B cell (primary cell): ENCODE measurements at regions not wholly inside any gene's neighbourhood (a gene's known extent, or its start where the extent isn't known, plus 50 kb on each side); places are given as distances from the start of the nearest gene placed in this dataset.

Experiments
- ATAC-seq: fragments of 200-7000 bp; cut with Tn5 transposase; one replicate; pipeline ENCODE4 v1.10.0; 2021; ENCODE audit warnings: low read depth, mild to moderate bottlenecking, moderate number of reproducible peaks, moderate library complexity
- CTCF ChIA-PET: fragments of 350-600 bp; sonication (Branson Sonifier 250); formaldehyde crosslinking; loops from one replicate; lab custom pipeline; 2021; ENCODE audit warnings: antibody characterized with exemption, inconsistent platforms; lab: Charles Lee
- POLR2A ChIA-PET: fragments of 350-600 bp; sonication (Branson Sonifier 250); formaldehyde crosslinking; loops from one replicate; lab custom pipeline; 2021; ENCODE audit warnings: antibody characterized with exemption; lab: Charles Lee
- DNase-seq: peaks from one replicate; pipeline ENCODE4 v3.0.0; 2013
- H2AFZ ChIP-seq: 2 replicates; pipeline ENCODE4 v1.6.1; 2012; ENCODE audit warnings: mild to moderate bottlenecking, low read depth, low read length; ENCODE audit not compliant: insufficient read depth, poor library complexity, severe bottlenecking
- H3K27ac ChIP-seq, 2 donors: 1 replicate in 1 of 2; 2 replicates in 1 of 2; pipeline ENCODE4 v1.5.1; 2012 to 2013; ENCODE audit warnings: low read length in 2 of 2, mild to moderate bottlenecking in 2 of 2, moderate library complexity in 1 of 2
- H3K27me3 ChIP-seq, 4 experiments: fragments of 200-600 bp in 1 of 4; sonication (generic) in 1 of 4; replicated peaks in 1 of 4; 1 replicate in 2 of 4; 2 replicates in 2 of 4; pipeline versions ENCODE4 v1.6.1 to v1.7.0; 2013 to 2016; ENCODE audit warnings: low read length in 3 of 4, mild to moderate bottlenecking in 2 of 4, mixed read lengths in 1 of 4, moderate library complexity in 1 of 4; ENCODE audit not compliant: insufficient read depth in 4 of 4, control insufficient read depth in 3 of 4; ENCODE audit errors: control extremely low read depth in 1 of 4
- H3K36me3 ChIP-seq, 2 experiments: replicated peaks in 1 of 2; 1 replicate in 1 of 2; 2 replicates in 1 of 2; pipeline versions ENCODE4 v1.6.1 to v1.7.1; 2013; ENCODE audit warnings: low read length in 1 of 2; ENCODE audit not compliant: insufficient read depth in 2 of 2, control insufficient read depth in 1 of 2; ENCODE audit errors: control extremely low read depth in 1 of 2, extremely low read depth in 1 of 2
- H3K4me1 ChIP-seq, 2 donors: fragments of 200-600 bp in 1 of 2; sonication (generic) in 1 of 2; 1 replicate in 1 of 2; 2 replicates in 1 of 2; pipeline versions ENCODE4 v1.5.1 to v1.6.1; 2013 to 2017; ENCODE audit warnings: low read length in 2 of 2; ENCODE audit not compliant: control insufficient read depth in 2 of 2, insufficient read depth in 2 of 2
- H3K4me2 ChIP-seq: replicated peaks from 2 replicates; pipeline ENCODE3; 2012; ENCODE audit warnings: mild to moderate bottlenecking, low read depth, low read length; ENCODE audit not compliant: poor library complexity, severe bottlenecking
- H3K4me3 ChIP-seq, 5 experiments: fragments of 200-600 bp in 1 of 5; sonication (generic) in 1 of 5; 1 replicate in 3 of 5; 2 replicates in 2 of 5; pipeline versions ENCODE4 v1.5.1 to v1.7.0; 2011 to 2016; ENCODE audit warnings: low read length in 4 of 5, mild to moderate bottlenecking in 4 of 5, low read depth in 2 of 5, control low read depth in 1 of 5, moderate library complexity in 1 of 5; ENCODE audit not compliant: insufficient read depth in 1 of 5; ENCODE audit errors: control extremely low read depth in 1 of 5, extremely low read depth in 1 of 5
- H3K79me2 ChIP-seq: fragments of 200-600 bp; sonication (generic); one replicate; pipeline ENCODE4 v1.6.0; 2016; ENCODE audit warnings: low read length; ENCODE audit not compliant: control insufficient read depth, insufficient read depth
- H3K9ac ChIP-seq: fragments of 200-600 bp; sonication (generic); 2 replicates; pipeline ENCODE4 v1.6.1; 2017; ENCODE audit warnings: mild to moderate bottlenecking, low read length, moderate library complexity
- H3K9me3 ChIP-seq, 3 donors: one replicate each; pipeline versions ENCODE4 v1.6.1 to v1.7.1; 2013; ENCODE audit warnings: low read length in 2 of 3; ENCODE audit not compliant: control insufficient read depth in 2 of 3, insufficient read depth in 1 of 3; ENCODE audit errors: control extremely low read depth in 1 of 3
- H4K20me1 ChIP-seq: 2 replicates; pipeline ENCODE4 v1.6.0; 2012; ENCODE audit warnings: mild to moderate bottlenecking, low read length; ENCODE audit not compliant: insufficient read depth, control insufficient read depth, poor library complexity, severe bottlenecking
- H3K27ac Mint-ChIP-seq: one replicate; pipeline ENCODE4 v1.8.0; 2021; ENCODE audit warnings: mixed read lengths
- H3K27me3 Mint-ChIP-seq: one replicate; pipeline ENCODE4 v1.8.0; 2021; ENCODE audit warnings: mixed read lengths
- H3K4me1 Mint-ChIP-seq: one replicate; pipeline ENCODE4 v1.8.0; 2021; ENCODE audit warnings: mixed read lengths
- H3K4me3 Mint-ChIP-seq: one replicate; pipeline ENCODE4 v1.8.0; 2021; ENCODE audit warnings: mixed read lengths
- H3K9me3 Mint-ChIP-seq: one replicate; pipeline ENCODE4 v1.8.0; 2022; ENCODE audit warnings: mixed read lengths; ENCODE audit not compliant: insufficient read depth
- CTCF ChIP-seq: fragments of 200-600 bp; IDR thresholded peaks from one replicate; pipeline ENCODE4 v1.8.0; 2022; ENCODE audit warnings: antibody characterized with exemption, mild to moderate bottlenecking
- EZH2 ChIP-seq: IDR thresholded peaks from 2 replicates; pipeline ENCODE4 v1.6.1; 2012; ENCODE audit warnings: borderline replicate concordance, low read depth, mild to moderate bottlenecking, moderate library complexity, low read length; ENCODE audit not compliant: insufficient read depth, poor library complexity, severe bottlenecking
- WGBS: methylation state at CpG from one replicate; pipeline ENCODE4 v1.1.5; 2013; ENCODE audit warnings: missing lambda C conversion rate; ENCODE audit not compliant: insufficient coverage; 5-methylcytosine and 5-hydroxymethylcytosine counted together
- intact Hi-C: fragments of 100-400 bp; cut with micrococcal nuclease; formaldehyde crosslinking; loops from one replicate; pipeline ENCODE4 v1.10.0; 2022

- Histone ChIP-seq H3K9ac (no peak overlapping the region), H2AFZ (no peak overlapping the region), H4K20me1 (no peaks in the 10 kb centered on the region), H3K9me3 (no peaks in the 10 kb centered on the region), H3K36me3 (no peaks in the 10 kb centered on the region), H3K79me2 (no peaks in the 10 kb centered on the region), H3K4me2 (no peak overlapping the region), H3K27me3 (no peaks in the 10 kb centered on the region), H3K4me1 (peaks cover 12 to 16% of the 10 kb centered on the region in 2 donors), H3K4me3 (no peak overlapping the region), H3K27ac (no peak overlapping the region)
- intact Hi-C loops: no loop called here
- H3K4me3 Mint-ChIP-seq: no peak overlapping the region
- no peaks in the 10 kb centered on the region for H3K27me3 Mint-ChIP-seq
- CTCF ChIA-PET: no interaction called here
- WGBS: 97% methylated on average over 4 of the region's 7 CpGs
- POLR2A ChIA-PET: no interaction called here
- no peak overlapping the region for H3K27ac Mint-ChIP-seq
- ATAC-seq (no peak), DNase-seq (no peak)
- peaks cover 12% of the 10 kb centered on the region for H3K4me1 Mint-ChIP-seq
- no peaks in the 10 kb centered on the region for H3K9me3 Mint-ChIP-seq
- no peak for TF ChIP-seq CTCF
- TF ChIP-seq EZH2: no peak
Measured at GRCh38 chr2:222790932-222791331, 69.9 kb upstream of the ACSL3 start.

- Histone ChIP-seq H3K4me2 (no peak overlapping the region), H3K27ac (no peak overlapping the region), H2AFZ (no peak overlapping the region), H3K27me3 (no peaks in the 10 kb centered on the region), H4K20me1 (no peaks in the 10 kb centered on the region), H3K4me1 (peaks cover 12 to 16% of the 10 kb centered on the region in 2 donors), H3K36me3 (no peaks in the 10 kb centered on the region), H3K4me3 (no peak overlapping the region), H3K9me3 (no peaks in the 10 kb centered on the region), H3K79me2 (no peaks in the 10 kb centered on the region), H3K9ac (no peak overlapping the region)
- WGBS: 75% methylated on average over 9 of the region's 14 CpGs
- ChIA-PET CTCF (no interaction called here), POLR2A (no interaction called here)
- Mint-ChIP-seq H3K4me1 (peaks cover 12% of the 10 kb centered on the region), H3K27ac (no peak overlapping the region), H3K27me3 (no peaks in the 10 kb centered on the region), H3K4me3 (no peak overlapping the region), H3K9me3 (no peaks in the 10 kb centered on the region)
- intact Hi-C loops: no loop called here
- DNase-seq (no peak), ATAC-seq (no peak)
- TF ChIP-seq EZH2 (no peak), CTCF (no peak)
Measured at GRCh38 chr2:222792001-222792611, 68.7 kb upstream of the ACSL3 start.
